T-cell (primary cell): ENCODE measurements at regions not wholly inside any gene's neighbourhood (a gene's known extent, or its start where the extent isn't known, plus 50 kb on each side); places are given as distances from the start of the nearest gene placed in this dataset.
A peak's percentile ranks its signal among the peaks of the same experiment; 100 is the strongest.

Experiments
- ATAC-seq, 4 experiments: fragments of 200-7000 bp in 3 of 4; fragments of 150-1000 bp in 1 of 4; cut with Tn5 transposase; replicated peaks in 1 of 4; 1 replicate in 3 of 4; 2 replicates in 1 of 4; pipeline ENCODE4 v1.10.0; 2021; ENCODE audit warnings: moderate library complexity in 3 of 4, mild to moderate bottlenecking in 2 of 4, moderate number of reproducible peaks in 1 of 4
- CTCF ChIA-PET, 2 donors: fragments of 300-600 bp; sonication (Branson Sonifier 250); formaldehyde crosslinking; loops; one replicate each; lab custom pipeline; 2022; ENCODE audit warnings: antibody characterized with exemption in 2 of 2; lab: Charles Lee
- POLR2A ChIA-PET, 2 donors: fragments of 300-600 bp; sonication (Branson Sonifier 250); formaldehyde crosslinking; loops; one replicate each; lab custom pipeline; 2022; ENCODE audit warnings: antibody characterized with exemption in 2 of 2; lab: Charles Lee
- DNase-seq, 35 experiments: peaks; one replicate each; pipeline versions ENCODE4 v3.0.0 to v3.0.0-alpha.2; 2013 to 2023
- H3K27ac ChIP-seq: one replicate; pipeline ENCODE4 v1.5.1; 2013; ENCODE audit warnings: low read length
- H3K27me3 ChIP-seq, 2 experiments: replicated peaks in 1 of 2; 1 replicate in 1 of 2; 2 replicates in 1 of 2; pipeline versions ENCODE4 v1.6.1 to v1.7.0; 2013; ENCODE audit warnings: low read length in 1 of 2, mixed read lengths in 1 of 2; ENCODE audit not compliant: control insufficient read depth in 2 of 2, insufficient read depth in 2 of 2; ENCODE audit errors: extremely low read depth in 1 of 2
- H3K36me3 ChIP-seq, 2 donors: 1 replicate in 1 of 2; 2 replicates in 1 of 2; pipeline versions ENCODE4 v1.6.1 to v1.7.0; 2013; ENCODE audit warnings: low read length in 1 of 2; ENCODE audit not compliant: control insufficient read depth in 2 of 2, insufficient read depth in 1 of 2; ENCODE audit errors: extremely low read depth in 1 of 2
- H3K4me1 ChIP-seq, 2 experiments: 1 replicate in 1 of 2; 2 replicates in 1 of 2; pipeline versions ENCODE4 v1.6.1 to v1.7.0; 2013; ENCODE audit warnings: low read length in 2 of 2, mixed read lengths in 1 of 2; ENCODE audit not compliant: insufficient read depth in 2 of 2, control insufficient read depth in 1 of 2; ENCODE audit errors: extremely low read depth in 1 of 2
- H3K4me3 ChIP-seq, 2 donors: 1 replicate in 1 of 2; 2 replicates in 1 of 2; pipeline versions ENCODE4 v1.5.1 to v1.7.0; 2013; ENCODE audit warnings: mild to moderate bottlenecking in 2 of 2, low read length in 1 of 2, moderate library complexity in 1 of 2; ENCODE audit not compliant: control insufficient read depth in 1 of 2; ENCODE audit errors: extremely low read depth in 1 of 2
- H3K9me3 ChIP-seq: 2 replicates; pipeline ENCODE4 v1.7.0; 2013
- H3K27ac Mint-ChIP-seq, 2 donors: one replicate each; pipeline ENCODE4 v1.8.0; 2020 to 2021; ENCODE audit warnings: mild to moderate bottlenecking in 2 of 2, mixed read lengths in 2 of 2
- H3K27me3 Mint-ChIP-seq, 2 donors: one replicate each; pipeline ENCODE4 v1.8.0; 2021 to 2022; ENCODE audit warnings: mixed read lengths in 2 of 2
- H3K36me3 Mint-ChIP-seq: one replicate; pipeline ENCODE4 v1.8.0; 2021; ENCODE audit warnings: mixed read lengths
- H3K4me1 Mint-ChIP-seq, 3 donors: one replicate each; pipeline ENCODE4 v1.8.0; 2020 to 2022; ENCODE audit warnings: mixed read lengths in 3 of 3, mild to moderate bottlenecking in 1 of 3
- H3K4me3 Mint-ChIP-seq, 3 donors: one replicate each; pipeline ENCODE4 v1.8.0; 2020 to 2022; ENCODE audit warnings: mild to moderate bottlenecking in 3 of 3, mixed read lengths in 3 of 3, moderate library complexity in 3 of 3
- H3K9me3 Mint-ChIP-seq, 3 donors: one replicate each; pipeline ENCODE4 v1.8.0; 2020 to 2022; ENCODE audit warnings: mixed read lengths in 3 of 3
- WGBS: methylation state at CpG from one replicate; pipeline ENCODE4 v1.1.5; 2013; ENCODE audit warnings: missing lambda C conversion rate; ENCODE audit not compliant: insufficient coverage; 5-methylcytosine and 5-hydroxymethylcytosine counted together

DNA sequence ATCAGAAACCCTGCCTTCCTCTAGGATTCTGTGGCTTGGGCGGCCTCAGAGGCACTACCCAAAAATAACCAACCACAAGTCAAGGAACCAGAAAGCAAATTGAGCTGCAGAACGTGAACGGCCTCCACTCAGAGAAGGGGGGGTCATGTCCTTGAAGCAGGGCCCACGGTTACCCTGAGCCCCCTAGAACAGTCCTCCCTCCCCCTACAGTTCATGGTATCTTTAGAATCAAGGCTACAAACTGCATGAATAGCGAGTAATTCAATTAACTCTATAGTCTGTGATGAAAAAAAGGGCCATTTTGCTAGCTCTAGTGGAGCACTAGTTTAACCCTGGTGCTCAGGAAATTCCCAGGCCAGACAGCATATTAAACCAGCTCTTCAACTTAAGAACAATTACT is 79.0 kb upstream of the ZNF507 start:
- Mint-ChIP-seq H3K4me1 (no peaks in the 10 kb centered on the region), H3K36me3 (no peaks in the 10 kb centered on the region), H3K27me3 (peaks cover 33 to 36% of the 10 kb centered on the region in 2 donors), H3K9me3 (no peaks in the 10 kb centered on the region), H3K27ac (no peak overlapping the region), H3K4me3 (no peak overlapping the region)
- no peak overlapping the region for H3K27ac ChIP-seq
- no peaks in the 10 kb centered on the region for H3K36me3 ChIP-seq
- H3K9me3 ChIP-seq: no peaks in the 10 kb centered on the region
- WGBS: no CpG with 5 or more reads among the region's 5 CpGs
- ChIA-PET CTCF (no interaction called here), POLR2A (no interaction called here)
- no peak overlapping the region for H3K4me3 ChIP-seq
- DNase-seq (no peak), ATAC-seq (no peak)
- H3K4me1 ChIP-seq: no peaks in the 10 kb centered on the region
- peaks cover 0 to 10% of the 10 kb centered on the region in 2 experiments for H3K27me3 ChIP-seq

DNA sequence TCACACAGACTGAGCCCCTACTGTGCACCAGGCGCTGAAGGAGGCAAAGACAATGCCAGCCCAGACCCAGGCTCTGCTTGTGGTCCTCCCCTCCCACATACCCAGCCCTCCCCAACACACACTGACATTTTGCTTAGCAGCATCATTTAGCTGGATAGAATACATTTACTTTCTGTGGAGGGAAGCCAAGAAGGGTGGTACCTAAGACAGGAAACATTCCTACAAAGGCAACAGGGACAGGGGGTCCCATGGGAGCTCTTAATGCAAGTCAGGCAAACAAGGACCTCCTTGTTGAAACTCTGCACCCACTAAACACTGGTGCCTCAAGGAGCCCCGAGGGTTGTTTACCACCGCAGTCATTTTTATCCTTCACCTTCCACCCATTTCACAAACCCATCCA is 77.0 kb upstream of the ZNF507 start:
- peaks cover 42% of the 10 kb centered on the region in 2 donors for H3K27me3 Mint-ChIP-seq
- Histone ChIP-seq H3K27me3 (peaks cover 0 to 10% of the 10 kb centered on the region in 2 experiments), H3K4me1 (no peaks in the 10 kb centered on the region), H3K4me3 (no peak overlapping the region), H3K9me3 (no peaks in the 10 kb centered on the region), H3K27ac (no peak overlapping the region), H3K36me3 (no peaks in the 10 kb centered on the region)
- WGBS: 89% methylated on average over 1 of the region's 3 CpGs
- H3K9me3 Mint-ChIP-seq: peaks cover 0 to under 1% (median under 1%) of the 10 kb centered on the region in 3 donors
- ATAC-seq (no peak), DNase-seq (no peak)
- no peaks in the 10 kb centered on the region for H3K36me3 Mint-ChIP-seq
- ChIA-PET POLR2A (no interaction called here), CTCF (interaction anchor here in 1 of 2 donors (0.6 kb wide), 1 partner anchor 21 kb away, joined by 4 read pairs; no protein-coding TSS in a partner anchor)
- no peak overlapping the region for H3K27ac Mint-ChIP-seq
- H3K4me3 Mint-ChIP-seq: no peak overlapping the region
- H3K4me1 Mint-ChIP-seq: no peaks in the 10 kb centered on the region

DNA sequence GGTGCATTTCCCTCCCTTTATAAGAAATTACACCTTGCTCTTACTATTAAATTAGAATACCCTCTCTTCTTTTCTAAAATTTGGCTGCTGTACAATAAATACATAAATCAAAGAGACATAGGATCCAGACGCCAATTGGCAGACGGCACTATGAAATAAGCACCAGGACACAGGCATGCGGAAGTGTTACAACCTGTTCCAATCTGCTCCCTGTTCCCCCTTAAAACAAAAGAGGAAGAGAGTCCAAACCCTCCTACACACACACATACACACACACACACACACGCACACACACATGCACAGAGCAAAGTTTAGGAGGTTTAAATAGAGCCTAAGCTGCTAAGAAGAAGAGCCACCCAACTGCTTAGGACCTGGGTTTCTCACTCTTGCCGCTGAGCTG is 75.6 kb upstream of the ZNF507 start:
- no peak overlapping the region for H3K27ac Mint-ChIP-seq
- H3K4me1 Mint-ChIP-seq: no peaks in the 10 kb centered on the region
- no peak overlapping the region for H3K27ac ChIP-seq
- no peak overlapping the region for H3K4me3 Mint-ChIP-seq
- no peaks in the 10 kb centered on the region for H3K36me3 ChIP-seq
- ATAC-seq (no peak), DNase-seq (no peak)
- no peaks in the 10 kb centered on the region for H3K4me1 ChIP-seq
- CTCF ChIA-PET: no interaction called here
- 56% methylated on average over 2 of the region's 5 CpGs for WGBS
- POLR2A ChIA-PET: no interaction called here
- peaks cover 45 to 47% of the 10 kb centered on the region in 2 donors for H3K27me3 Mint-ChIP-seq
- H3K4me3 ChIP-seq: no peak overlapping the region
- peaks cover 0 to 10% of the 10 kb centered on the region in 2 experiments for H3K27me3 ChIP-seq
- H3K36me3 Mint-ChIP-seq: no peaks in the 10 kb centered on the region
- no peaks in the 10 kb centered on the region for H3K9me3 ChIP-seq
- H3K9me3 Mint-ChIP-seq: peaks cover 1 to 12% (median 7%) of the 10 kb centered on the region in 3 donors

DNA sequence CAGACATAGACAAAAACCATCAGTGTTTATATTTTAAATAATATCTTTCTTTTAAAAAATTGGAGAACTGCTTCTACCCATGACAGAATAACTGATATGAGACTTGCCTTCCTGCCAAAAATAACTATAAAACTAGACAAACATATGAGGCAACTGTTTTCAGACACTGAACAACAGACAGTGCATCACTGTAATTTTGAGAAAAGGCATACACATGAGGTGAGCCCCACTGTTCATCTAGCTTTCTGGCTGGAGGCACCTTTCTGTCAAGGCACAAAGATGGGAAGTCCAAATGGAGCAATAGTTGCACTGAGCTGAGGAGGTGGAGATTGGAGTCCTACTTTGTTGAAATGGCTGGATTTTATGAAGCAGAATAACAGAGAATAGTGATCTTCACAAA is 71.9 kb upstream of the ZNF507 start:
- H3K27me3 Mint-ChIP-seq: peaks cover 33 to 40% of the 10 kb centered on the region in 2 donors
- ChIA-PET CTCF (no interaction called here), POLR2A (no interaction called here)
- no peak for DNase-seq
- no peak overlapping the region for H3K4me3 Mint-ChIP-seq
- no peak overlapping the region for H3K27ac Mint-ChIP-seq
- no peak for ATAC-seq
- no peaks in the 10 kb centered on the region for H3K36me3 Mint-ChIP-seq
- H3K9me3 ChIP-seq: no peaks in the 10 kb centered on the region
- no peaks in the 10 kb centered on the region for H3K36me3 ChIP-seq
- H3K4me3 ChIP-seq: no peak overlapping the region
- no peaks in the 10 kb centered on the region for H3K4me1 Mint-ChIP-seq
- no peak overlapping the region for H3K27ac ChIP-seq
- H3K9me3 Mint-ChIP-seq: peaks cover 3 to 14% (median 7%) of the 10 kb centered on the region in 3 donors
- no peaks in the 10 kb centered on the region for H3K4me1 ChIP-seq
- peaks cover 0 to 5% of the 10 kb centered on the region in 2 experiments for H3K27me3 ChIP-seq

DNA sequence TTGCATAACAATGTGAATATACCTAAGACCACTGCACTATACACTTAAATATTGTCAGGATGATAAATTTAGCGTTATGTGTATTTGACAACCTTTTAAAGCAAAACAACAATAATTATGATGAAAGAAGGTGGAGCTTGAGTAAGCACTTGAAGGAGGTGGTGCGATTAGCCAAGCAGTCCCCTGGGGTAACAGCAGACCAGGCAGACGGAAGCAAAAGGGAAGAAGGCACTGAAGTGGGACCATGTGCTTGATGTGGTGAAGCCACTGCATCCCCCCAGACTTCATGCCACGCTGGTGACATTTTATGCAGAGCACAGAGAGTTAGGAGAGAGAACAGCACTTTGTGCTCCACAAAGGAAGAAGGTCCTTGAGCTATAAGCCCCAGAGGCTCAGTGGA is 58.3 kb upstream of the ZNF507 start:
- DNase-seq (no peak), ATAC-seq (no peak)
- Histone ChIP-seq H3K36me3 (no peaks in the 10 kb centered on the region), H3K4me1 (no peaks in the 10 kb centered on the region), H3K4me3 (no peak overlapping the region), H3K27me3 (peaks cover 0 to 16% of the 10 kb centered on the region in 2 experiments), H3K9me3 (no peaks in the 10 kb centered on the region), H3K27ac (no peak overlapping the region)
- Mint-ChIP-seq H3K36me3 (no peaks in the 10 kb centered on the region), H3K9me3 (no peaks in the 10 kb centered on the region), H3K4me1 (no peaks in the 10 kb centered on the region), H3K27ac (no peak overlapping the region), H3K27me3 (peaks cover 26 to 45% of the 10 kb centered on the region in 2 donors), H3K4me3 (no peak overlapping the region)
- ChIA-PET POLR2A (no interaction called here), CTCF (no interaction called here)
- 21% methylated on average over 2 of the region's 4 CpGs for WGBS

DNA sequence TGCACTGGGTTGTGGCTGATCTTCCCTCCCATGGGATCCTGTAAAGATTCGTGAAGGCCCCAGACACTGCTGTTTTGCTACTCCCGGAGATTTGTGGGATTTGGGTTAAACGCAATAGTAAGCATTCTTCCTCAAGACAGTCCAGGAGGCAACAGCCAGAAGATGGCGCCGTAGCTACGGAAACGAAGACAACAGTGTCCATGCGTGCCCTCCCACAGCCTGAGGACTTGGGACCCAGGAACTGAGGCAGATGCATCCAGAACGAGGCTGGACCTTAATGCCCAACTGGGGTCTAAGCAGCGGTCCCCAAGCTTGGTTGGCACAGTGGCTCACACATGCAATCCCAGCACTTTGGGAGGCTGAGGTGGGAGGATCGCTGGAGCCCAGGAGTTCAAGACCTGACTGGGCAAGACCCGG is 57.6 kb upstream of the ZNF507 start:
- H3K27ac ChIP-seq: no peak overlapping the region
- POLR2A ChIA-PET: no interaction called here
- CTCF ChIA-PET: interaction anchor here in 1 of 2 donors (0.5 kb wide), 1 partner anchor 281 kb away, joined by 3 read pairs; no protein-coding TSS in a partner anchor
- H3K4me3 ChIP-seq: no peak overlapping the region
- Mint-ChIP-seq H3K4me3 (no peak overlapping the region), H3K36me3 (no peaks in the 10 kb centered on the region), H3K4me1 (no peaks in the 10 kb centered on the region), H3K27ac (no peak overlapping the region), H3K27me3 (peaks cover 25 to 45% of the 10 kb centered on the region in 2 donors), H3K9me3 (no peaks in the 10 kb centered on the region)
- H3K36me3 ChIP-seq: no peaks in the 10 kb centered on the region
- H3K4me1 ChIP-seq: no peaks in the 10 kb centered on the region
- no peaks in the 10 kb centered on the region for H3K9me3 ChIP-seq
- DNase-seq (peak in 1 of 35 experiments; percentile 9), ATAC-seq (no peak)
- peaks cover 0 to 16% of the 10 kb centered on the region in 2 experiments for H3K27me3 ChIP-seq
- WGBS: 42% methylated on average over 11 of the region's 12 CpGs
